Retina (tissue), 1 donor: ENCODE measurements at regions not wholly inside any gene's neighbourhood (a gene's known extent, or its start where the extent isn't known, plus 50 kb on each side); places are given as distances from the start of the nearest gene placed in this dataset.

ENCODE experiments used
- DNase-seq: peaks from one replicate; pipeline ENCODE4 v3.0.0-alpha.2; 2016

DNA sequence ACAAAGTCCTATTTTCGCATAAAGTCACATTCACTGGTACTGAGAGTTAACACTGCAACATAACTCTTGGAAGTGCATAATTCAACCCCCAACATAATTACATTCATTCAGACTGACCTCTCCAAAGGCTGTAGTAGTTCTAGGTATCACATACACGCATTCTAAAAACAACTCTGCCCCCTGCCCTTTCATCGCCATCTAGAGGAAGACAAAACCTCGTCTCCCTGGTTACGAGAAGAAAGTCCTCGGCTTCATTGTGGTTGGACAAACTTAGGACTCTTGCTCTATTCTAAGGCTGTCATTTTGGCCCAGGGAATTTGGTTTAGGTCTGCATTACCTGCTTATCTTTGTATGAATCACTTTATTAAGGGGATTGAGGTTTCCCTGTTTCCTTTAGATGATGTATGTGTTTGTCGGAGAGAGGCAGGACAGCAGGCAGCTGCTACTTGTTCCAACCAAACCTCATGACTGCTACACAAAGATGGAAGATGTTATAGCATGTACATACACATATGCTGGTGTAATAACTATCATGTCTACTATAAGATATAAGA, 215.4 kb upstream of the NRXN1 start:
- DNase-seq: no peak

DNA sequence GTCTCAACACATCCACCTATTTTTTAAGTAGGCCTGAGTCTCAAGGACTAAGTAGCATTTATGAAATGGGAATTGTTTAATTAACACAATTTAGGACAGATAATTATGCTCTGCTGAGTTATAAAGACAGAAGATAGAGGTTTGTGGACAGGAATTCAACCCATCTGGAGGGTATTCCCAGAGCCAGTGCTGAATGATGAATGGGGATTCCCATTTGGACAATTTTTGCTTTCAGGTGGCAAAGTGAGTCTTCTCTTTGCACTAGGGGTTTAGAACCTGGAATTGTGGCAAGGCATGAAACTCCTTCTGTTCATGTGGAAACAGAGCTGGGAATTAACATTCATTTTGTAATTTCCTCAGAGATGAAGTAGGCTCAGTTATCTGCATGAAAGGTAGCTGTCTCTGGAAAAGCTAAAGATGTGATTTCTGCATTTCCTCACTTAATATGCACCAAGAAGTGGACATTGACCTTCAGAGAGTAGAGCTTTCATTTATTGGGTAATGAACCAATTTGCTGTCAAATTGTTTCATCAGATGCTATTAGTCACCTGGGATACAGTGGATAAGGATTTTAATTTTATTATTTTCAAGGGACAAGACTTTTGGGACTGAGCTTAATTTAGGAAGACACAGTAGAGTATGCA, 212.1 kb upstream of the NRXN1 start:
- no peak for DNase-seq

DNA sequence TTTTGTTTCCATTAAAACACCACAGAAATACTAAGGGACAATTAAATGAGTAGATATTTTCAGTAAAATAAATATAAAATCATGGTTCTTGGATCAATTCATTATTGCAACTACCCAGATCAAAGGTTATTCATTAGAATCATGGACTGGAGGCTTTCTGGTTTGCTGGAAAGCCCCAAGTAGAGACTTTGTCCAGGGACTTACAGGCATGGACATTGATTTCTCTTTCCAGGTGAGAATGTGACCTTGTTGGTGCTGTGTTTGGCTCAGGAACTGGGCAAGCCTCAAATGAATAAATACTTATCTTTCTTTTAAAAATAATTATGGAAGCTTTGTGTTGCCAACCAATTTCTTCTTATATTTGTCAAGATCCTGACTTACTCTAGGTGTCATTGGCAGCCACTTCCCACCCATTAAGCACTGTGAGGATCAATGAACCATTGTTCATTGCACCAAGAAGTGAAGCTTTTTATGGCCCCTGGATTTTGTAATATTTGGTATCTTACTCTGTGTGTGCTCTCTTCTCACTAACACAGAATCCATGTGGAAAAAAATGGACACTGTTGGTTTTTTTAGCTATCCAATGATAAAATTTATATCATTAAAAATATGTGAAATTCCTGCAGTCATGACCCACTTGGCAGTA, 205.8 kb upstream of the NRXN1 start:
- no peak for DNase-seq

DNA sequence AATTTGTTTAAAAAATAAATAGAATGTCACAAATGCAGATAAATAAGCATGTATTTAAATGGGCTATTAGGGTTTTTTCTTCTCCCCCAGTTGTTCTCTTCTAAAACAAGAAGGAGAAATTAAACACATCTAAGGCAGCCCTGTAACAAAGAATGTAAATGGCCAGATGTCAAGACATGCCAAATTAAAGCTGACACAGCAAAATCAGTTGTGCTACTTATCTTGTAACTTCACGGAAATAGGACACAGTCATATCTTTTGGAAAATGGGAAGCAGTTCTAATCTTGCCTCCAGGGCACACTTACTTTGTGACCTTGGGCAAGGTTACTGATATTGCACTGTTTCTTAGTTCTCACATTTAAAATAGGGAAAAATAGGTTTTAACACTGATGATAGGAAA, 200.1 kb upstream of the NRXN1 start:
- no peak for DNase-seq

DNA sequence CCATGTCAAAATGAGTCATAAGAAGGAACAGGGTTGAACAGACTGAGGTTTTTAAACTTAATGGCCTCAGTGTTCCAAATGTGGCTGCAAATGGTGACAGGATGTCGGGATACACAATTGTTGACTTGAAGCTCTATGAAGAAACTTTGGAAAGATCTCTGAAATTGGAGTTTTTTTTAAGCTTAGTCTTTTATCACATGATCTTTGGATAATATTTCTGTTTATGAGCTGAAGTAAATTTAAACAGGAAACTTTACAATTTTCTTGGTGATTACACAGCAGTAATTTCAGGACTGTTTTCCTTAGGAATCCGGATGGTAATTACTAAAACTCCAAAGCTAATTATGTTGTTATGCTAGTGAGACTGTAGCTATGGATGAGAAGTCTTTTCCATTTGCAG, 199.1 kb upstream of the NRXN1 start:
- no peak for DNase-seq

DNA sequence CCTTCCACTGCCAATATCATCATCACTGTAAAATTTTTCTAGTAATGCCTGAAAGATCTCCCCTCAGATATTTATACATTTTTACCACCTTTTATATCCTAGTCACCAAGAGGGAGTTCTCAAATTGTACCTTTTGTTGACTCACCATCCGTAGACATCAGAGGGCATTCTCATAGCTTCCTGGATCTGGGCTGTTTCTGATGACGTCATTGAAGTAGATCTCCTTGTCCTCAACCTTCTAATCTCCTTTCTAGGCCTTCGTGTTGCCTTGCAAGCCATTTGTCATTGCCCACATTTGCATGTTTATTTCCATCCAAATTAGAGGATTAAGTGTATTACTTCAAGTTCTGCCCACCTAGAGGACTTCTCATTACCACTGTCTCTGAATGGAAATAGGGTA, 193.4 kb upstream of the NRXN1 start:
- DNase-seq: no peak

DNA sequence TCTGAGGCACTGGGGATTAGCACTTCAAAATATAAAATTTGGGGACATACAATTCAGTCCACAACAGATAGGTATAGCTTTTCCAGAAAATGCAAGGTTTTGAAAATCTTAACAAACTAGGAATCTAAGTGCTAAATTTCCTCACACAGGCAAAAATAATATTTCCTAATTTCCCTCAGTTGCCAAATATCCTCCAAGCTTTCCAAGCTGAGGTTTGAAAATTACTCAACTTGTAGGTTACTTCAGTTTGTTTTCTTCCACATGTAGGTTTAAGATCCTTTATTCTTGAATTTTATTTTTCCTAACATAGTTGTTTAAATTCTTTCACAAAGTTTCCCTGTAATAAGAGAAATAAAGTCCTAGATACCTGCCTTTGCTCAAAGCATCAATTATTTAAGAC, 192.9 kb upstream of the NRXN1 start:
- DNase-seq: no peak

DNA sequence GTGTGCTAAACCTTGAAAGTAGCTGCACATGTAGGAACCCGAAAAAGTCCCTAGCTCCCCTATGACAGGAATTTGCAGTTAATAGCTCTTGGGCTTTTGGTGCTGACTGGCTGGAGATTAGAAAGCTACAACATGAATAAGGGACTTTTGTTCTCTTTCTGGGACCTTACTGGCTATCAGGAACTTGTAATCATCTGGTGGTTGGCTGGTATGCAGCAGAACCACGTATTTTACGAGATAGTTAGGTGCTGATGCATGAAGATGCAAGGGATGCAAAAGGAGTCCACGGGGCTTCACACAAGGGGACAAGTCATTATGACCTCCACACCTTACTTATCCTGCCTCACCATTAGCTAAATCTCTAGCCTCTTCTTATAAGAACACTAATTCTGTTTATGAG, 190.2 kb upstream of the NRXN1 start:
- DNase-seq: no peak

DNA sequence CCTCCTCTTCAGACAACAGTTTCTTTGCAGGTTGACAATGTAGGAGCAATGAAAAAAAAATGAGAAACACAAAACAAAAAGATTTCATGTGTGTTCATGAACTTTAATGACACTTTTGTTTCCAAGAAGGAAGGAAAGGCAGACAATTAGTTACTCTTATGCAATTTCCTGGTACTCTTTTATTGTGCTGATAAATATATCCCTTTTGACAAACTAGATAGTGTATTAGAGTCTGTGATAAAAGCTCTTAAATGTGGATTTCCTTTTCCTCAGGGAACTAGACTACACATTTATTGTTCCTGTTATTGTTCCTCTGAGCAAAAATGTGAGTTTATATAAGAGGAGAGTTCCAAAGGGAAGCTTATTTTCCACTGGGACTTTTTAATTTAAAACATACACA, 188.7 kb upstream of the NRXN1 start:
- DNase-seq: no peak

DNA sequence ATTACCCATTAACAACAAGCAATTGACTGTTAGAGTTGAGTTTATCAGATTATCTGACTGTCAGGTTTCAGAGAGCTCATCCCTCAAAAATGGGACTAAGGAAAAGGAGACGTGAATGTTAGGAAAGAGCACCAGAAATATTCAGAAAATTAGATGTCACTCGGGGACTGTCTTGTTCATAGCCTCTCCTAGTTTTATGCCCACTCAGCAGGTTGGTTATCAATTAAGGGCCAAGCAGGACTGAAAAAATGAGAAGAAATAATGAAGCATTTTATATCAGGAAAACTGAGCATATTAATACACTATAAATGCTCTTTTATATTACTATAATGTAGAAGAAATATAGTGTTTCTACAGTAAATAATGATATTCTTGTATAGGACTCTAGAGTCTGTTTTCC, 188.1 kb upstream of the NRXN1 start:
- DNase-seq: no peak

DNA sequence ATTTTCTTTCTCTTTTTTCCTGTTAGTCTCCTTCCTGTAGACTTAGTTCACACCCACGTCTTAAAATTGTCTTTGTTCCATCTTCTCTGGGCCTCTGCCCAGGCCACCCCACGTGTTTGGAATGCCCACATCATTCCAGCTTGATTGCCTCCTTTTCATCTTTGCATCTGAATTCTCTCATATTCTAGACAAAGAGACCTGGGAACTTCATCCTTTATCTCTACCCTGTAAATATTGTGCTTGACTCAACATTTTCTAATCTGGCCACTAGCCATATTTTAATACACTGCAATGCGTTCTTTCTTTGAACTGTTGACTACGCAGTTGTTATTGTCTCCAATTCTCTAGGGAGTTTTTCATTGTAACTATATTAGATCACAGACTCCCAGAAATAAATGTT, 187.5 kb upstream of the NRXN1 start:
- DNase-seq: no peak

DNA sequence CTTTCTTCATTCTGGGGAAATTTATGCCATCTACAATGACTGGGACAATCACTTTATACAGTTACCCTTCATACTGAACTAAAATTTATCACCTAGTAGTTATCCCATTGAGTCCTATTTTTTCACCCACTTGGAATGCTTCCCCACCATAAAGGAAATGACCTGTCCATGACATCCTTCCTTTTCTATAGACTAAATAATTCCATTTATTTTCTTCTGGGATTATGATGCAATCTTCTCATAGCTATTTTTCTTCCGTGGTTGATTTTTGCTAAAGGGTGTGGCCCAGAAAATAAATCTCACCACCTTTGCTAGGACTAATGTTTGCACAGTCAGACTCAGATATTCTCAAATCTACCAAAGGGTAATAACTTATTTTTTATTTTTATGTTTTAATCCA, 186.1 kb upstream of the NRXN1 start:
- DNase-seq: no peak

DNA sequence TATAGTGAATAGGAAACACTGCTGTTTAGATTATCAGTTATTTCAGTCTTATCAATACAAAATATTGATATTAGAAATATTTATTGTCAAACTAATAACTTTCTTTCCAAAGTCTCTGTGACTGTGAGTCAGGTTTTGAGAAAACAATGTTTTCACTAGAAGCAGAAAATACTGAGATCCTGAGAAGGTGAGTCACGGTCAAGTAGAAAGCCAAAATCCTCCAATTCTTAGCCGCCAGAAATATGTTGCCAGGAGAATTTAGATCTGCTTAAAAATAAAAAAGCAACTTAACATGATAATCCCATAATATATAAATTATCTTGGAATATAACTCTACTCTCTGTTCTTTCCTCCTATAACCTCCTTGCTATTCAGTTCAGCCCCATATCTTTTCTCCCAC, 181.9 kb upstream of the NRXN1 start:
- no peak for DNase-seq

DNA sequence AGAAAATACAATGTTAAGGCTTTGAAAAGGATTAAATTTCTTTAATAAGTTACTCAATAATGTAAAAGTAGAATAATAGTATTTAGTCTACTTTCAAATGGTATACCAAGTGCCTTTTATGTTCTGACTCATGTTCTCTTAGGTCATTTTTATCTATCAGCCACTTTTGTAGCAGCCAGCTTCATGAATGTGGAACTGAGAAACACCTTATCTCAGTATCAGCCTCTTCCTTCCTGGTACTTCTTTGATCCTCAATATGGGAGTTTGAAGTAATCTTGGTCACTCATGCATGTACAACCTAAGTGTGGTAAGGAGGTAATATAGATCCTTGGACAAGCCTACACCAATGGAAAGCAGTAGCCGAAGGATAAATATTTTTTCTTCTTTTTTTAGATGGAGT, 180.4 kb upstream of the NRXN1 start:
- DNase-seq: no peak

DNA sequence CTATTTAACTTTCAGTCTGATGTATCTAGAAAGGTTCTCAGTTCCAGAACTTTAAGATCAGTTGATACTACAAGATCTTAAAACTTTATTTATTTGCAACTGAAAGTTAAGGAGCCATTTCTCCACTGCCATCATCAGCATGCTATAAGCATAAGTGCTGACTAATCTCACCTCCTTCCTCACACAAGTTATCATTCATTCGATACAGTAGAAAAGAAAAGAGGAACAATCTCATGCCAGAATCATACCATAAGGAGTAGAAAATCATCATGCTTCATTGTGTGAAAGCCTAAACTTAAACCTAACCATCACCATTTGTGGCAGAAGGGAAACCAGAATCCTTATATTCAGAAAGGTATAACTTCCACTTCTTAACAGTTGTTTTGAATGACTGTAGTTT, 176.6 kb upstream of the NRXN1 start:
- no peak for DNase-seq

DNA sequence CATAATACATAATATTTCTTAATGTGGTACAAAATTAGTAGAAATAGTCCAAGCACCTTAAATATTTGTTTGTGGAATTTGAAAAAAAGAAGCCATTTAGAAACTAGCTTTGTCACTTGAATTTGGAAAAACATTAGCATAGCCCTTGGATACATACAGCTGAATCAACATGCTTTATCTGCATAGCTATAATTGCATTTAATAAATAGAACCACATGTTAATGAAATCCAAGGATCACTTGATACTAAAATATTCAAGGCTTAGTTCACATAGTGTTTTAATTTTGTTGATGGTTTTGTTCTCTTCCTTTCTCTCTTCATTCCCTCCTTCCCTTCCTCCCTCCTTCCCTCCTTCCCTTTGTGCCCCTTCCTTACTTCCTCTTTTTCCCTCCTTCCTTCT, 169.4 kb upstream of the NRXN1 start:
- no peak for DNase-seq

DNA sequence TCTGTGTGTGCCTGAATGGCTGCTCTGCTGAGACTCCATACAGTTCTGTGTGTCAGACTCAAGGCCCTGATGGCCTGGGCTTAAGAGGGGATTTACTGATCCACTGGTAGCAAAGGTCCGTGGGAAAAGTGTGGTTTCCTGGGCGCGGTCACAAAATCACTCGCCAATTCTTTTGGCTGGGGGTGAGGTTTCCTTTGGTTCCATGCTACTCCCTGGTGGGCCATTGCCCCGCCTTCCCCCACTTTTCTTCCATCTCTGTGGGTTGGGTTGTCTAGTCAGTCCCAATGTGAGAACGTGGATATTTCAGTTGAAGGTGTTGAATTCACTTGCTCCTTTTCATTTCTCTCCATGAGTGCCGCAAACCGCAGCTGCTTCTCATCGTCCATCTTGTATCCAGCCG, 162.7 kb upstream of the NRXN1 start:
- no peak for DNase-seq

DNA sequence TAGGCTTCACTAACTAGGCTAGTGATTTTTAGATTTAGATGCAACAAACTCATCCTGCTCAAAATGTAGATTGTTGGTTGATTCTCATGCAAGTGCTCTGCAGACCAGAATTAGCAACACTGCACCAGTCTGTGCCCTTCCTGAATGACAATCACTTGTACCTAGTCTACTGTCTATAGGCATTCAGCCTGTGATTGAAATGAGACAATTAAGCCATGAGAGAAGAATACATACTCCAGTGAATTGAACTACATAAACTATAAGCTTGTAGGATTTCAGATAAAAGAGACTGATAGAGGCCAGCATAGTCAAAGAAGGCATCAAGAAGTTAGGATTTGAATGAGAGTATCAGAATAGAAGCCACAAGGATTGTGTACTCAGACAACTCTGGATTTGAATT, 138.3 kb upstream of the NRXN1 start:
- no peak for DNase-seq

DNA sequence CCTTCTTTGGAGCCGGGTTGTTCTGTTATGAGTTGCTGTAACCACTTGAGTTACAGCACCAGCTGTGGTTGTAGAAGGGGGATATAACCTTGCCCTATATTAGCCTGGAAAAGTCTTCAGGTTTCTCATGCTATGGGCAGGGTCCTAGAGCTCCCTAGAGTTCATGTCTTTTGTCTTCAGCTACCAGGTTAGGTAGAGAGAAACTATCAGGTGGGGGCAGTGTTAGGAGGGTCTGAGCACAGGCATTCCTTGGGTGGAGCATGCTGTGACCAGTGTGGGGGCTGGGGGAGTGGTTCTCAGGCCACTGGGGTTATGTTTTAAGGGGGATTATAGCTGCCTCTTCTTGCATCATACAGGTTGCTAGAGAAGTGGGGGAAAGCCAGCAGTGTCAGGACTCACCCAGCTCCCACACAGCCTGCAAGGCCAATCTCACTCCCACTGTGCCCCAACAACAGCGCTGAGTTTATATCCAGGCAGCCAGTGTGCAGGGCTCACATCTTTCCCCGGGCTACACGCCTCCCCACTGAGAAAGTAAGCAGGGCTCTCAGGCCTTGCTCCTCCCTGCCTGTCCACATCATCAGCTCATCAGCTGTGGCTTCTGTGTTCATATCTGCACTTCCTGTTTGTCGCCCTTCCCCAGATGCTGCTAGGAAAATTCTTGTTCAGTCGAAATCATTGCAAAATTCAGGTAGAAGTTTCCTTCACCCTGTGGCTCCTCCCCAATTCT, 133.8 kb upstream of the NRXN1 start:
- no peak for DNase-seq

DNA sequence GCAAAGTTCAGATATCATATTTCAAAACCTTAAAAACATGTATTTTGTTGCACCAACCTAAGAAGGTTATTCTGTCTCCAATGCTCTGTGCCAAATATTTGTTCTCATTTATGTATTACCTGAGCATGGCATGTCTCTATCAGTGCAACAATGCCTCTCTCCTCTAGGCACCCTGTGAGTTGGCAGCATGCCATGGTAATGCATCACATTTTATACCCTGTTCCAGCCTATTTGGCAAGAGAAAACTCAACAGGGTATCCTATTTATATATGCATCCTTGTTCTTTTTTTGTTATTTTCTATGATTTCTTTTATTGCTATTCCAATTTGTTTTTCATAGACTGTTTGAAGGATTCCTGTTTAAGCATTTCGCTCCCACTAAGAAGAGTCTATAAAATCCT, 126.3 kb upstream of the NRXN1 start:
- DNase-seq: no peak

DNA sequence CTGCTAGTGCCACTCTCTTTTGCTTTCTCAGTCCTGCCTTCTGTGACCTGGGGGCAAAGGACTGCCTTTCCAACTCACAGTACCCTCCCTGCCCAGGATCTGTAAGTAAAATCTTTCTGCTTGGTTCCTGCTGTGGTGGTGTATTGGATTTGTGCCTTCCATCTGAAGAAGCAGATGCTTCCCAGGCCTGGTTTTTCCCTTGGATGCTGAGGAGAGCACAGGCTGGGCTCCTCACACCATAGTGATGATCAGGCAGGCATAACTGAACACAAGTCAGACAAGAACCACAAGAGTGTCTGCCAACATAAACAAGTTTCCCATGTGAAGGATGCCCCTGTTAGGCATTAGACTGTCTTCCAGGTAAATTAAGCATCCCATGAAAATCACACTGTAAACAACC, 121.3 kb upstream of the NRXN1 start:
- DNase-seq: no peak

DNA sequence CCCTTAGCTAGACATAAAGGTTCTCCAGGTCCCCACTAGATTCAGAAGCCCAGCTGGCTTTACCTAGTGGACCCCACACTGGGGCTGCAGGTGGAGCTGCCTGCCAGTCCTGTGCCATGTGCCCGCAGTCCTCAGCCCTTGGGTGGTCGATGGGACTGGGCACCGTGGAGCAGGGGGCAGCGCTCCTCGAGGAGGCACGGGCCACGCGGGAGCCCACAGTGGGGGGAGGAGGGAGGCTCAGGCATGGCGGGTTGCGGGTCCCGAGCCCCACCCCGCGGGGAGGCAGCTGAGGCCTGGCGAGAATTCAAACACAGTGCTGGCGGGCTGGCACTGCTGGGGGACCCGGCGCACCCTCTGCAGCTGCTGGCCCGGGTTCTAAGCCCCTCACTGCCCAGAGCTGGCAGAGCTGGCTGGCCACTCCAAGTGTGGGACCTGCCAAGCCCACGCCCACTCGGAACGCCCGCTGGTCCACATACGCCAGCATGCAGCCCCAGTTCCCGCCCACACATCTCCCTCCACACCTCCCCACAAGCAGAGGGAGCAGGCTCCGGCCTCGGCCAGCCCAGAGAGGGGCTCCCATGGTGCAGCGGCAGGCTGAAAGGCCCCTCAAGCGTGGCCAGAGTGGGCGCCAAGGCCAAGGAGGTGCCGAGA, 119.7 kb upstream of the NRXN1 start:
- DNase-seq: no peak

DNA sequence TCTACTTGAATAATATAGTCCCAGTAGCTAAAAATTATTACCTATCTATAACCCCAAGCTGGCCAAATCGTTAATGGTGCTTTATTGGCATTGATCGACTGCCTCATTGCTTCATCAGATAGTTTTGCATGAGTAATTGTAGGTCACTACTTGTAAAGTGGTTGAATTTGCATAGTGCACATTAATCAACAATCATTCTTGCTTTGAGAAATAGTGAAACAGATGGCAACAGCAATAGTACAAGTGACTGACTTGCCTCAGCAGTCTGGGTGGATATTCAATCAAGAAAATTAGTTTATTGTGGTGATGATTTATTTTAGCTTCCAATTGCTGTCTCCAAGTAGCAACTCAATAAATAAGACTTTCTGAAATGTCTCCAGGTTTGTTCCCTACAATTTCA, 117.8 kb upstream of the NRXN1 start:
- no peak for DNase-seq

DNA sequence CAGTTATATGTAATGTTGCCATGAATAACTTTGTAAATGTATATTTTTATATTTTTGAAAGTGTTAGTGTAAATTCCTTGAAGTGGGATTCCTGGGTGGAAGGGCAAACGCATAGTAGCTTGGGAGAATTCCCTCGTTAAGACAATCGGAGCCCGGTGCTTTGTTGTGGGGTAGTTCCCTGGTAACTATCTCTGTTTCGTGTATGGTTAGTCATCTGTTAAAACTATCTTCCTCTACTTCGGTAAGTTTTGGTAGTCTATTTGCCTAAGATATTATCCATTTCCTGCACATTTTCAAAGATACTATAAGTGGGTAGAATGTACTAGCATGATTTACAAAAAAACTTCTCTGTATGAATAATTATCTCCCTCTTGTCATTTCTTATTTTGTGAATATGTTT, 113.8 kb upstream of the NRXN1 start:
- no peak for DNase-seq
